ENCODE measurements at regions not wholly inside any gene's neighbourhood (a gene's known extent, or its start where the extent isn't known, plus 50 kb on each side); places are given as distances from the start of the nearest gene placed in this dataset.

GRCh38 chr4:115548123-115548522 is 434.7 kb upstream of the NDST4 start:
- Histone ChIP-seq H3K9ac (ENCODE audit: low read depth, low read length) (no peak overlapping the region), H3K14ac (replicated peaks; ENCODE audit: low read depth, low read length) (no peak overlapping the region), H2AK9ac (replicated peaks; ENCODE audit: low read depth, low read length, poor library complexity) (no peak overlapping the region), H2BK15ac (ENCODE audit: low read depth, low read length) (no peak overlapping the region), H2BK120ac (ENCODE audit: low read depth, low read length) (no peak overlapping the region), H3K79me1 (ENCODE audit: low read depth in 1 of 2, low read length in 2 of 2) (no peaks in the 10 kb centered on the region), H4K91ac (ENCODE audit: insufficient read depth, low read depth, low read length) (no peak overlapping the region), H4K20me1 (ENCODE audit: insufficient read depth, low read length) (no peaks in the 10 kb centered on the region), H4K8ac (ENCODE audit: low read depth in 2 of 2, low read length in 2 of 2) (no peak overlapping the region), H3K23ac (ENCODE audit: low read depth, low read length) (no peak overlapping the region), H3K9me1 (ENCODE audit: insufficient read depth, low read length) (no peaks in the 10 kb centered on the region), H3K18ac (ENCODE audit: low read depth, low read length) (no peak overlapping the region), H2BK20ac (ENCODE audit: low read depth, low read length) (no peak overlapping the region), H3K4ac (ENCODE audit: low read depth, low read length) (no peak overlapping the region), H3K36me3 (ENCODE audit: control insufficient read depth, insufficient read depth, low read length) (no peaks in the 10 kb centered on the region), H2AK5ac (ENCODE audit: low read depth, low read length) (no peak overlapping the region), H4K5ac (ENCODE audit: low read depth, low read length) (no peak overlapping the region), H3K4me2 (ENCODE audit: low read depth, low read length) (no peak overlapping the region), H3K9me3 (ENCODE audit: control insufficient read depth, insufficient read depth, low read length) (no peaks in the 10 kb centered on the region), H2BK5ac (ENCODE audit: low read depth, low read length, poor library complexity, severe bottlenecking) (no peak overlapping the region), H3K27me3 (ENCODE audit: control insufficient read depth, insufficient read depth, low read length) (no peaks in the 10 kb centered on the region), H2AFZ (replicated peaks; ENCODE audit: low read length, poor library complexity) (no peak overlapping the region), H3K27ac (ENCODE audit: insufficient read depth, low read length) (no peak overlapping the region), H3K4me3 (ENCODE audit: insufficient read depth, low read depth, low read length) (no peak overlapping the region), H3K4me1 (ENCODE audit: control insufficient read depth, insufficient read depth, low read length) (no peaks in the 10 kb centered on the region), H3K56ac (ENCODE audit: extremely low read depth, insufficient read depth, low read length) (no peak overlapping the region)
- POLR2A ChIA-PET (ENCODE audit: unreplicated experiment) = no interaction called here
- dilution Hi-C loops (cut with HindIII; ENCODE audit: low sequenced_read_pairs, unreplicated experiment) = no loop called here
- CTCF ChIA-PET = no interaction called here
- DNase-seq = no peak
- WGBS, 2 experiments (ENCODE audit: extremely low coverage in 2 of 2, insufficient read length in 1 of 2) = no CpG with 5 or more reads among the region's 2 CpGs
- in situ Hi-C loops (cut with MboI; ENCODE audit: low sequenced_read_pairs) = no loop called here
- intact Hi-C loops (cut with micrococcal nuclease) = no loop called here
- ATAC-seq (ENCODE audit: low read depth) = no peak
- no TSS peak for BruUV-seq (replicated peaks)
- TF ChIP-seq USF2 (IDR thresholded peaks at IDR 0.05; ENCODE audit: low read depth, low read length) = no peak
- no peak for TF ChIP-seq MAZ (IDR thresholded peaks at IDR 0.05; ENCODE audit: borderline replicate concordance, low read depth, low read length)
- TF ChIP-seq FOS (IDR thresholded peaks at IDR 0.05; ENCODE audit: low read depth, low read length) = no peak
- no peak for TF ChIP-seq CEBPB (IDR thresholded peaks at IDR 0.05; ENCODE audit: low read depth, low read length)
- TF ChIP-seq CTCF (conservative IDR thresholded peaks at IDR 0.05; ENCODE audit: low read depth, low read length) = no peak
- TF ChIP-seq MXI1 (IDR thresholded peaks at IDR 0.05; ENCODE audit: borderline replicate concordance, low read depth, low read length) = no peak
- TF ChIP-seq CHD1 (IDR thresholded peaks at IDR 0.05; ENCODE audit: low read depth, low read length) = no peak
- TF ChIP-seq RCOR1 (IDR thresholded peaks at IDR 0.05; ENCODE audit: insufficient replicate concordance, low read length) = no peak
- no peak for TF ChIP-seq NFE2L2 (IDR thresholded peaks at IDR 0.05; ENCODE audit: low read depth, low read length)
- TF ChIP-seq POLR2A (IDR thresholded peaks at IDR 0.05; ENCODE audit: low read depth, low read length) = no peak
- no peak for TF ChIP-seq BHLHE40 (IDR thresholded peaks at IDR 0.05; ENCODE audit: low read depth, low read length)

Measured in IMR-90 (cell line).